GM23338 (cell line): ENCODE measurements at regions not wholly inside any gene's neighbourhood (a gene's known extent, or its start where the extent isn't known, plus 50 kb on each side); places are given as distances from the start of the nearest gene placed in this dataset.

Source experiments
- ATAC-seq: fragments of 200-7000 bp; cut with Tn5 transposase; 3 replicates; pipeline ENCODE4 v1.9.1; 2020
- DNase-seq: peaks from one replicate; pipeline ENCODE4 v3.0.0-alpha.2; 2015; ENCODE audit warnings: low spot score
- H2AFZ ChIP-seq: fragments of 200-600 bp; sonication (generic); 2 replicates; pipeline ENCODE4 v1.8.0; 2016; ENCODE audit warnings: antibody characterized with exemption, mild to moderate bottlenecking, moderate library complexity
- H3F3A ChIP-seq: fragments of 200-600 bp; sonication (generic); replicated peaks from 2 replicates; pipeline ENCODE4 v1.8.0; 2017; ENCODE audit warnings: antibody characterized with exemption, mixed run types, low read depth
- H3K27ac ChIP-seq: fragments of 200-600 bp; sonication (generic); 2 replicates; pipeline ENCODE4 v1.6.1; 2016; ENCODE audit warnings: low read depth
- H3K27me3 ChIP-seq: fragments of 200-600 bp; sonication (generic); 2 replicates; pipeline ENCODE4 v1.8.0; 2016; ENCODE audit warnings: mild to moderate bottlenecking, mixed run types, moderate library complexity; ENCODE audit not compliant: insufficient read depth
- H3K36me3 ChIP-seq: fragments of 200-600 bp; sonication (generic); 2 replicates; pipeline ENCODE4 v1.8.0; 2016; ENCODE audit warnings: mild to moderate bottlenecking; ENCODE audit not compliant: insufficient read depth
- H3K4me1 ChIP-seq: fragments of 200-600 bp; sonication (generic); 2 replicates; pipeline ENCODE4 v1.8.0; 2016; ENCODE audit warnings: mild to moderate bottlenecking, moderate library complexity; ENCODE audit not compliant: insufficient read depth
- H3K4me2 ChIP-seq: fragments of 200-600 bp; sonication (generic); 2 replicates; pipeline ENCODE4 v1.7.1; 2017; ENCODE audit warnings: mixed run types
- H3K4me3 ChIP-seq: fragments of 200-600 bp; sonication (generic); 2 replicates; pipeline ENCODE4 v1.6.1; 2016; ENCODE audit warnings: mixed run types
- H3K79me2 ChIP-seq: fragments of 200-600 bp; sonication (generic); replicated peaks from 2 replicates; pipeline ENCODE4 v1.8.0; 2017; ENCODE audit warnings: mild to moderate bottlenecking; ENCODE audit not compliant: insufficient read depth
- H3K9me2 ChIP-seq: fragments of 200-600 bp; sonication (generic); 2 replicates; pipeline ENCODE4 v1.8.0; 2017; ENCODE audit not compliant: insufficient read depth
- H4K20me1 ChIP-seq: fragments of 200-600 bp; sonication (generic); replicated peaks from 2 replicates; pipeline ENCODE4 v1.8.0; 2017; ENCODE audit warnings: mild to moderate bottlenecking; ENCODE audit not compliant: insufficient read depth
- H3K27ac Mint-ChIP-seq: 2 replicates; pipeline ENCODE4 v1.8.0; 2020; ENCODE audit warnings: inconsistent platforms, mild to moderate bottlenecking, moderate library complexity, mixed read lengths
- H3K27me3 Mint-ChIP-seq: 3 replicates; pipeline ENCODE4 v1.8.0; 2022; ENCODE audit warnings: low read depth, mild to moderate bottlenecking, moderate library complexity, mixed read lengths, inconsistent platforms; ENCODE audit not compliant: insufficient read depth, poor library complexity
- H3K36me3 Mint-ChIP-seq: 3 replicates; pipeline ENCODE4 v1.8.0; 2021; ENCODE audit warnings: low read depth, mild to moderate bottlenecking, inconsistent platforms, moderate library complexity, mixed read lengths
- H3K4me1 Mint-ChIP-seq: 3 replicates; pipeline ENCODE4 v1.8.0; 2020; ENCODE audit warnings: mild to moderate bottlenecking, inconsistent platforms, mixed read lengths
- H3K4me3 Mint-ChIP-seq: 3 replicates; pipeline ENCODE4 v1.8.0; 2021; ENCODE audit warnings: moderate library complexity, mild to moderate bottlenecking, inconsistent platforms, mixed read lengths
- H3K9me3 Mint-ChIP-seq: 3 replicates; pipeline ENCODE4 v1.8.0; 2020; ENCODE audit warnings: moderate library complexity, mild to moderate bottlenecking, inconsistent platforms, mixed read lengths
- CREB1 ChIP-seq: fragments of 250-450 bp; sonication (Bioruptor Pico); IDR thresholded peaks from 2 replicates; pipeline ENCODE4 v1.5.0; 2020; ENCODE audit warnings: low read depth, mild to moderate bottlenecking, moderate library complexity
- CTCF ChIP-seq, 2 experiments: fragments of 200-600 bp in 1 of 2; sonication (generic) in 1 of 2; conservative IDR thresholded peaks; 2 replicates each; pipeline versions ENCODE4 v1.5.1 to v1.6.1; 2016 to 2017; ENCODE audit warnings: antibody characterized with exemption in 2 of 2, low read depth in 2 of 2, mild to moderate bottlenecking in 2 of 2, moderate library complexity in 1 of 2
- ETS1 ChIP-seq: IDR thresholded peaks from 2 replicates; pipeline ENCODE4 v1.6.1; 2016; ENCODE audit warnings: antibody characterized with exemption
- EZH2 ChIP-seq: fragments of 200-600 bp; sonication (generic); IDR thresholded peaks from one replicate; pipeline ENCODE4 v1.8.0; 2017; ENCODE audit warnings: antibody characterized with exemption, mild to moderate bottlenecking, low read depth; ENCODE audit not compliant: unreplicated experiment
- EZH2phosphoT487 ChIP-seq: fragments of 200-600 bp; sonication (generic); IDR thresholded peaks from one replicate; pipeline ENCODE4 v1.8.1; 2018; ENCODE audit warnings: antibody characterized with exemption; ENCODE audit not compliant: unreplicated experiment
- JUNB ChIP-seq: IDR thresholded peaks from one replicate; pipeline ENCODE4 v1.6.1; 2016; ENCODE audit warnings: antibody characterized with exemption; ENCODE audit not compliant: unreplicated experiment
- NANOG ChIP-seq: IDR thresholded peaks from 2 replicates; pipeline ENCODE4 v1.6.1; 2016; ENCODE audit warnings: antibody characterized with exemption, borderline replicate concordance
- POLR2AphosphoS5 ChIP-seq: IDR thresholded peaks from 2 replicates; pipeline ENCODE4 v1.6.1; 2016; ENCODE audit warnings: antibody characterized with exemption, low read depth
- REST ChIP-seq: IDR thresholded peaks from one replicate; pipeline ENCODE4 v1.6.1; 2018; ENCODE audit warnings: antibody characterized with exemption; ENCODE audit not compliant: unreplicated experiment
- STAT1 ChIP-seq: IDR thresholded peaks from one replicate; pipeline ENCODE4 v1.6.1; 2016; ENCODE audit warnings: antibody characterized with exemption; ENCODE audit not compliant: unreplicated experiment
- ZNF114 ChIP-seq: fragments of 250-450 bp; sonication (Bioruptor Pico); IDR thresholded peaks from 2 replicates; pipeline ENCODE4 v1.5.0; 2020; ENCODE audit warnings: mild to moderate bottlenecking, moderate library complexity
- ZNF331 ChIP-seq: fragments of 250-450 bp; sonication (Bioruptor Pico); IDR thresholded peaks from 2 replicates; pipeline ENCODE4 v1.5.0; 2020; ENCODE audit warnings: low read depth, mild to moderate bottlenecking, moderate library complexity

- no peak for TF ChIP-seq CTCF (conservative IDR thresholded peaks at IDR 0.05; ENCODE audit: low read depth in 2 of 2)
Observed at GRCh38 chr1:199799116-199799515, 228.4 kb upstream of the NR5A2 start (continued).

- H3K9me3 Mint-ChIP-seq: no peaks in the 10 kb centered on the region
- Histone ChIP-seq H3K4me1 (peaks cover 14% of the 10 kb centered on the region; the same call in 1 of the 2 replicates), H3K79me2 (no peaks in the 10 kb centered on the region), H3K27ac (no peak overlapping the region), H4K20me1 (no peaks in the 10 kb centered on the region), H3F3A (no peaks in the 10 kb centered on the region), H3K4me2 (no peak overlapping the region), H3K36me3 (no peaks in the 10 kb centered on the region), H3K4me3 (no peak overlapping the region), H2AFZ (no peak overlapping the region), H3K9me2 (no peaks in the 10 kb centered on the region), H3K27me3 (no peaks in the 10 kb centered on the region)
- peak overlapping the region; percentile 74 for H3K27ac Mint-ChIP-seq
- ATAC-seq (no peak), DNase-seq (no peak)
- no peaks in the 10 kb centered on the region for H3K36me3 Mint-ChIP-seq
- H3K4me3 Mint-ChIP-seq: no peak overlapping the region
- peaks cover 18% of the 10 kb centered on the region for H3K4me1 Mint-ChIP-seq
- H3K27me3 Mint-ChIP-seq: no peaks in the 10 kb centered on the region
- TF ChIP-seq STAT1 (no peak), JUNB (no peak), ETS1 (no peak), ZNF114 (CRISPR knock-in tag) (no peak), REST (no peak), ZNF331 (no peak), NANOG (no peak), EZH2 (no peak), CTCF (conservative IDR thresholded peaks at IDR 0.05; ENCODE audit: low read depth in 2 of 2) (no peak), EZH2phosphoT487 (no peak), POLR2AphosphoS5 (no peak), CREB1 (no peak)
Observed at GRCh38 chr1:199804526-199804925, 223.0 kb upstream of the NR5A2 start.
